Kidney epithelial cell (primary cell): ENCODE measurements at regions not wholly inside any gene's neighbourhood (a gene's known extent, or its start where the extent isn't known, plus 50 kb on each side); places are given as distances from the start of the nearest gene placed in this dataset.

Experiments used
- DNase-seq: peaks from one replicate; pipeline ENCODE4 v3.0.0-alpha.2; 2010; ENCODE audit warnings: low read depth
- H3K27me3 ChIP-seq: 2 replicates; pipeline ENCODE4 v1.6.0; 2011; ENCODE audit warnings: low read length; ENCODE audit not compliant: control insufficient read depth, insufficient read depth
- H3K36me3 ChIP-seq: 2 replicates; pipeline ENCODE4 v1.5.1; 2011; ENCODE audit warnings: low read length; ENCODE audit not compliant: control insufficient read depth, insufficient read depth
- H3K4me3 ChIP-seq: 2 replicates; pipeline ENCODE4 v1.5.1; 2011; ENCODE audit warnings: low read depth, mild to moderate bottlenecking, control low read depth, low read length
- TF ChIP-seq, protein P1 (sequence below): IDR thresholded peaks from 2 replicates; pipeline ENCODE4 v1.5.1; 2011; ENCODE audit warnings: mild to moderate bottlenecking, moderate library complexity, low read length, control low read depth, inconsistent platforms; ENCODE audit not compliant: insufficient read depth, poor library complexity, severe bottlenecking

DNA sequence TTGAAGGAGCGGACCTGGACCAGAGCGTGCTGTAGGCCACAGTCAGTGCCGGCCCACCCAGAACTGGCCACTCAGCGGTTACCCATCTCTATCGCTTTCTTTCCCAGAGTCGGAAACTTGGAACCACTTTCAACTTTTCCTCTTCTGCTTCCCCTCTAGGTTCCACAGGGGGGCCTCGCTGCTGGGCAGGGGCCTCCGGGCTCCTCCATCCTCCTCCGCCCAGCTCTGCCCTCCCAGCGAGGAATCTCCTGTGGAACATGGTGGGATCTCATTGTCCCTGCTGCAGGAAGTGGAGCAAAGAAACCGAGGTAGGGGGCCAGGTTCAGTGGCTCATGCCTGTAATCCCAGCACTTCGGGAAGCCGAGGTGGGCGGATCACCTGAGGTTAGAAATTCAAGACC, 139.2 kb downstream of the ETS2 start:
- TF ChIP-seq, protein P1, sequence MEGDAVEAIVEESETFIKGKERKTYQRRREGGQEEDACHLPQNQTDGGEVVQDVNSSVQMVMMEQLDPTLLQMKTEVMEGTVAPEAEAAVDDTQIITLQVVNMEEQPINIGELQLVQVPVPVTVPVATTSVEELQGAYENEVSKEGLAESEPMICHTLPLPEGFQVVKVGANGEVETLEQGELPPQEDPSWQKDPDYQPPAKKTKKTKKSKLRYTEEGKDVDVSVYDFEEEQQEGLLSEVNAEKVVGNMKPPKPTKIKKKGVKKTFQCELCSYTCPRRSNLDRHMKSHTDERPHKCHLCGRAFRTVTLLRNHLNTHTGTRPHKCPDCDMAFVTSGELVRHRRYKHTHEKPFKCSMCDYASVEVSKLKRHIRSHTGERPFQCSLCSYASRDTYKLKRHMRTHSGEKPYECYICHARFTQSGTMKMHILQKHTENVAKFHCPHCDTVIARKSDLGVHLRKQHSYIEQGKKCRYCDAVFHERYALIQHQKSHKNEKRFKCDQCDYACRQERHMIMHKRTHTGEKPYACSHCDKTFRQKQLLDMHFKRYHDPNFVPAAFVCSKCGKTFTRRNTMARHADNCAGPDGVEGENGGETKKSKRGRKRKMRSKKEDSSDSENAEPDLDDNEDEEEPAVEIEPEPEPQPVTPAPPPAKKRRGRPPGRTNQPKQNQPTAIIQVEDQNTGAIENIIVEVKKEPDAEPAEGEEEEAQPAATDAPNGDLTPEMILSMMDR, result no peak
- Histone ChIP-seq H3K36me3 (no peaks in the 10 kb centered on the region), H3K4me3 (no peak overlapping the region), H3K27me3 (no peaks in the 10 kb centered on the region)
- no peak for DNase-seq

DNA sequence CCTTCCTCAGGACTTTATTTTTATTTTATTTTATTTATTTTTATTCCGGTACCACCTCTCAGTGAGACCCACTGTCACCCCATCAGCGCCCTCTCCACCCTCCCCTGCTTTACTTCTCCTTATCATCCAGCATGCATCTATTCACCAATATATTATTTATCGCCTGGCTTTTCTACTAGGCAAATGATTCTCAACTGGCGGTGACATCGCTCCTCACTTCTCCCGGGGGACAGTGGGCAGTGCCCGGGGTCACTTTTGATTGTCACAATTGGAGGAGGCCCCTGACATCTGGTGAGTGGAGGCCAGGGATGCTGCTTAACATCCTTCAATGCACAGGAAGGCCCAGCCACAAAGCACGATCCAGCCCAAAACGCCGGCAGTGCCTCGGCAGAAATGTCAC, 138.7 kb downstream of the ETS2 start:
- no peaks in the 10 kb centered on the region for H3K27me3 ChIP-seq
- no peak overlapping the region for H3K4me3 ChIP-seq
- no peak for DNase-seq
- H3K36me3 ChIP-seq, result no peaks in the 10 kb centered on the region
- TF ChIP-seq, protein P1, result no peak

DNA sequence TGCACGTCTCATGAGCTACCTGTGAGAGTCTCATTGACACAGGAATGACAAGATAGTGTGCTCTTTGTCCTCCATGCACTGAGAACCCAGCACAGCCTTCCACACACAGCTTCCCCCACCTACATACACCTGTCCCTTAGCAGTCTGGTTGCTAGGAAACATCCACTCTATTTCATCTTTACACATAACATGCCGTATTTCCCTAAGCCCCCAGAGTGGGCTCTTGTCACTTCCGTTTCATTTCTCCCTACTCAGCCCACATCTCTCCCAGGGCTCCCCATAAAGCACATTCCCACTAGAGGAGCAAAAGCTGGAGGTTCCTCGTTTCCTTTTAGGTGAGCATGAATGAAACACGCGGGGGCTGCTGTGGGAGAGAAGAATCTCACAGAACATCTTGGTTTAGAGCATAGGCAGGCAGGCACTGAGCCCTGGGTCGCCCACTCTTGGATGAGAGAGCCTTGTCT, 137.1 kb downstream of the ETS2 start:
- H3K4me3 ChIP-seq, result no peak overlapping the region
- no peaks in the 10 kb centered on the region for H3K36me3 ChIP-seq
- TF ChIP-seq, protein P1, result no peak

DNA sequence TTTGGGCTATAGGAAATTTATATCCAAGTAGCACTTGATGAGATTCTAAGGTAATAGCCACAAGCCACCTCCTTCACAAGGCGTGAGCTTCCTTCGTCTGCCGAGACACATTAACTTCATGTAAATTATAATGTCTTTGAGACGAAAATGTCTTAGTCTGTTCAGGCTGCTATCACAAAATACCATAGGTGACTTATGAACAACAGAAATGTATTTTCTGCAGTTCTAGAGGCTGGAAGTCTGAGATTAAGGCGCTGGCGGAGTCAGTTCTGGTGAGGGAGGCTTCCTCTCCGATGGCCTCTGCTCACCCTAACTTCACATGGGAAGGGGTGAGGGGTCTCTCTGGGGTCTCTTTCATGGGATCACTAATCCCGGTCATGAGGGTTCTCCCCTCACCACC, 133.0 kb downstream of the ETS2 start:
- TF ChIP-seq, protein P1, result no peak
- DNase-seq, result no peak
- Histone ChIP-seq H3K4me3 (no peak overlapping the region), H3K36me3 (no peaks in the 10 kb centered on the region), H3K27me3 (no peaks in the 10 kb centered on the region)

More for the DNA sequence above, 137.1 kb downstream of the ETS2 start:
- DNase-seq, result no peak
- no peaks in the 10 kb centered on the region for H3K27me3 ChIP-seq

DNA sequence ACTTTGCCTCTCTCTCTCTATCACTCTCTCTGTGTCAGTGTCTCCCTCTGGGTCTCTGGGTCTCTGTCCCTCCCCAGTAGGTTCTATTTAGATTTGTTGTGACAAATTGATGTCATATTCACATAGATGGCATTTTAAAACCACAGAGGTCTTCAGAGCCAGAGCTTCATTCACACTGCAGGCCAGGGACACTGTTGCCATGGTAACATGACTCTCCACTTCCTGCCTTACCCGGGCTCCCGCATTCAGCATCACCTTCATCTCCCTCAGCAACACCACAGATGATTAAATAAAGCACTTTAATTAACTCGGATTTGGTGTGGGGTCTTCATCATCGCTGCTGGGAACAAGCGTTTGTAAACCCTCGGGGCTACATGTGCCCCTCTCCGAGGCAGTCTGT, 132.6 kb downstream of the ETS2 start:
- no peak for DNase-seq
- no peak overlapping the region for H3K4me3 ChIP-seq

DNA sequence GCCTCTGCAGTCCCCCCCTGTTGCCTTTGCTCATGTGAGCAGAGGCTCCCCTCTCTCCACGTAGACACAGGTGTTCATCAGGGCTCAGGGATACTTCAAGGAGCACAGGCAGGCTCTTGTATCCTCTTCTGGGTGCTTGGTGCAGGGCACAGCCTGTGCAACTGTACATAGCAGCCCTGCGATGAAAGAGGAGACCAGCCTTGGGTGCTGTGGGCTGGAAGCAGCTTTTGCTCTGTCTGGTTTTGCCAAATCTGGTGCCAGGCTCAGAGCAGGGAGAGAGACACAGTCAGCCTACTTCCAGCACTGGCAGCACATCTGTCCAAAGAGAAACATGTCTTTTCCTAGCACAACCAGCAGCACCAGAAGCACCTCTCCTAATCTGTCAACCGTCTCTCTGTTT, 132.1 kb downstream of the ETS2 start:
- Histone ChIP-seq H3K36me3 (no peaks in the 10 kb centered on the region), H3K4me3 (no peak overlapping the region), H3K27me3 (no peaks in the 10 kb centered on the region)
- DNase-seq, result no peak
- TF ChIP-seq, protein P1, result no peak

More for the DNA sequence above, 132.6 kb downstream of the ETS2 start:
- no peaks in the 10 kb centered on the region for H3K36me3 ChIP-seq
- no peaks in the 10 kb centered on the region for H3K27me3 ChIP-seq
- TF ChIP-seq, protein P1, result no peak
